ENCODE measurements at regions not wholly inside any gene's neighbourhood (a gene's known extent, or its start where the extent isn't known, plus 50 kb on each side); places are given as distances from the start of the nearest gene placed in this dataset.

GRCh38 chr6:1190366-1190765 is 121.5 kb upstream of the FOXQ1 start:
- Histone ChIP-seq H3K4me2 (ENCODE audit: low read length) (no peak overlapping the region), H3K9me3 (ENCODE audit: insufficient read depth, low read length) (no peaks in the 10 kb centered on the region), H3K79me2 (ENCODE audit: low read length) (no peaks in the 10 kb centered on the region), H3K4me3 (ENCODE audit: low read length) (no peak overlapping the region), H4K20me1 (ENCODE audit: insufficient read depth, low read length) (no peaks in the 10 kb centered on the region), H3K27me3 (ENCODE audit: low read depth, low read length) (no peaks in the 10 kb centered on the region), H2AFZ (ENCODE audit: low read depth, low read length) (no peak overlapping the region), H3K36me3 (replicated peaks; ENCODE audit: low read depth, low read length) (no peaks in the 10 kb centered on the region), H3K9ac (ENCODE audit: low read length) (no peak overlapping the region), H3K4me1 (ENCODE audit: low read length) (no peaks in the 10 kb centered on the region), H3K27ac (ENCODE audit: low read length) (no peak overlapping the region)
- no peak for TF ChIP-seq EZH2phosphoT487 (IDR thresholded peaks at IDR 0.05; ENCODE audit: low read depth)
- TF ChIP-seq CTCF (IDR thresholded peaks at IDR 0.05; ENCODE audit: low read depth, low read length) = no peak

GRCh38 chr6:1188199-1188598 is 123.7 kb upstream of the FOXQ1 start:
- no peaks in the 10 kb centered on the region for H3K4me1 ChIP-seq (ENCODE audit: low read length)
- no peak overlapping the region for H2AFZ ChIP-seq (ENCODE audit: low read depth, low read length)
- H4K20me1 ChIP-seq (ENCODE audit: insufficient read depth, low read length) = no peaks in the 10 kb centered on the region
- no peak overlapping the region for H3K27ac ChIP-seq (ENCODE audit: low read length)
- no peak overlapping the region for H3K4me2 ChIP-seq (ENCODE audit: low read length)
- H3K9me3 ChIP-seq (ENCODE audit: insufficient read depth, low read length) = no peaks in the 10 kb centered on the region
- no peak for TF ChIP-seq EZH2phosphoT487 (IDR thresholded peaks at IDR 0.05; ENCODE audit: low read depth)
- no peak for TF ChIP-seq CTCF (IDR thresholded peaks at IDR 0.05; ENCODE audit: low read depth, low read length)
- H3K27me3 ChIP-seq (ENCODE audit: low read depth, low read length) = peaks cover 7% of the 10 kb centered on the region; the same call in 1 of the 2 replicates
- no peaks in the 10 kb centered on the region for H3K79me2 ChIP-seq (ENCODE audit: low read length)
- no peak overlapping the region for H3K4me3 ChIP-seq (ENCODE audit: low read length)
- H3K36me3 ChIP-seq (replicated peaks; ENCODE audit: low read depth, low read length) = no peaks in the 10 kb centered on the region
- no peak overlapping the region for H3K9ac ChIP-seq (ENCODE audit: low read length)

- Histone ChIP-seq H2AFZ (ENCODE audit: low read depth, low read length) (no peak overlapping the region), H3K4me1 (ENCODE audit: low read length) (no peaks in the 10 kb centered on the region), H3K36me3 (replicated peaks; ENCODE audit: low read depth, low read length) (no peaks in the 10 kb centered on the region), H3K79me2 (ENCODE audit: low read length) (no peaks in the 10 kb centered on the region), H3K4me3 (ENCODE audit: low read length) (no peak overlapping the region), H4K20me1 (ENCODE audit: insufficient read depth, low read length) (no peaks in the 10 kb centered on the region), H3K27ac (ENCODE audit: low read length) (no peak overlapping the region), H3K9me3 (ENCODE audit: insufficient read depth, low read length) (no peaks in the 10 kb centered on the region), H3K9ac (ENCODE audit: low read length) (no peak overlapping the region), H3K27me3 (ENCODE audit: low read depth, low read length) (peaks cover 11% of the 10 kb centered on the region; the same call in 1 of the 2 replicates), H3K4me2 (ENCODE audit: low read length) (no peak overlapping the region)
- no peak for TF ChIP-seq CTCF (IDR thresholded peaks at IDR 0.05; ENCODE audit: low read depth, low read length)
- TF ChIP-seq EZH2phosphoT487 (IDR thresholded peaks at IDR 0.05; ENCODE audit: low read depth) = no peak
Observed at GRCh38 chr6:1187293-1188131, 124.4 kb upstream of the FOXQ1 start.

- no peak overlapping the region for H2AFZ ChIP-seq (ENCODE audit: low read depth, low read length)
- H4K20me1 ChIP-seq (ENCODE audit: insufficient read depth, low read length) = no peaks in the 10 kb centered on the region
- TF ChIP-seq CTCF (IDR thresholded peaks at IDR 0.05; ENCODE audit: low read depth, low read length) (no peak), EZH2phosphoT487 (IDR thresholded peaks at IDR 0.05; ENCODE audit: low read depth) (no peak)
- H3K4me2 ChIP-seq (ENCODE audit: low read length) = no peak overlapping the region
- no peaks in the 10 kb centered on the region for H3K4me1 ChIP-seq (ENCODE audit: low read length)
- H3K27me3 ChIP-seq (ENCODE audit: low read depth, low read length) = peaks cover 16% of the 10 kb centered on the region; the same call in 1 of the 2 replicates
- no peak overlapping the region for H3K4me3 ChIP-seq (ENCODE audit: low read length)
- no peak overlapping the region for H3K27ac ChIP-seq (ENCODE audit: low read length)
- H3K36me3 ChIP-seq (replicated peaks; ENCODE audit: low read depth, low read length) = no peaks in the 10 kb centered on the region
- no peaks in the 10 kb centered on the region for H3K9me3 ChIP-seq (ENCODE audit: insufficient read depth, low read length)
- no peaks in the 10 kb centered on the region for H3K79me2 ChIP-seq (ENCODE audit: low read length)
- no peak overlapping the region for H3K9ac ChIP-seq (ENCODE audit: low read length)
Observed at GRCh38 chr6:1184318-1184717, 127.6 kb upstream of the FOXQ1 start.
